GM19455 (cell line): ENCODE measurements at regions not wholly inside any gene's neighbourhood (a gene's known extent, or its start where the extent isn't known, plus 50 kb on each side); places are given as distances from the start of the nearest gene placed in this dataset.
"Not testable (repeated sequence)": the region's sequence is repeated elsewhere in the genome, so short reads cannot be mapped to it uniquely, and the experiment has no call there.

Source experiments
- ATAC-seq: cut with Tn5 transposase; IDR thresholded peaks from one replicate; pipeline ENCODE4 v1.9.1; 2021; ENCODE audit not compliant: unreplicated experiment

GRCh38 chr4:133597251-133597650, 448.2 kb downstream of the PCDH10 start:
- ATAC-seq, result no peak

DNA sequence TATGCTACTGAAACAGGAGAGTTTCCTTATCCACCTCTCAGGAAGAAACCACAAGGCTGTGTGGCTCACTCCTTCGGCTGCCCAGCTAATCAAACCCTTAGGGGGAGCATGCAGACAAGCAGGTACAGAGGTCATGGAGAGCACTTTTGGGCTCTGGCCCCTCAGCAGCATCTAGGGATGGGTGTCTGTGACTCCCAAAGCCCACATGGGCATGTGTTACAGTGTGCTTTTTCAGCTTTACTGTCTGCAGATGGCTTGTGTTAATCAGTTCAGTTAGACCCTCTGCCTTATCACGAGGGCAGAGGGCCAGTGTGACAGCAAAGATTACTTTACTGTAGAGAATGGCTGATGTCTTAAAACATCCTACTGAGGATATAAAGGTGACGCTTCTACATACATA, 447.4 kb downstream of the PCDH10 start:
- ATAC-seq, result no peak

GRCh38 chr4:133594390-133595207, 445.5 kb downstream of the PCDH10 start:
- no peak for ATAC-seq

DNA sequence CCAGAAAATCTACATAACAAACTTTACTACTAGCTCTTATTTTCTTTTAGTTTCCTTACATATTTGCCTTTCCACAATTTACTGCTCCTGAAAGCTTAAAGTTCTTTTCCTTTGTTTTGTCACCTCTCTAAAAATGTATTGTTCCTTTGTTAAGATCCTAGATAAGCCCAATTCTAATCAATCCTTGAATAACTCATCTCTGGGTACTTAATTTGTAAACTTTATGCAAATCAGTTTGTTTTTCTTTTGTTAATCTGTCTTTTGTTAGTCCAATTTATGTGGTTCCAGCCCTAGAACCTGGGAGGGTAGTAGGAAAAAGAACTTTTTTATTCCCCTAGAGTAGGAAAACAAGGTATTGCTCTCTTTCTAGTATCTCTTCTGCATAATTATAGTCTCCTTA, 444.7 kb downstream of the PCDH10 start:
- ATAC-seq, result no peak

GRCh38 chr4:133592591-133592990, 443.5 kb downstream of the PCDH10 start:
- no peak for ATAC-seq

GRCh38 chr4:133592106-133592505, 443.0 kb downstream of the PCDH10 start:
- no peak for ATAC-seq

GRCh38 chr4:133588306-133588705, 439.2 kb downstream of the PCDH10 start:
- no peak for ATAC-seq

GRCh38 chr4:133585323-133585722, 436.2 kb downstream of the PCDH10 start:
- ATAC-seq, result no peak

DNA sequence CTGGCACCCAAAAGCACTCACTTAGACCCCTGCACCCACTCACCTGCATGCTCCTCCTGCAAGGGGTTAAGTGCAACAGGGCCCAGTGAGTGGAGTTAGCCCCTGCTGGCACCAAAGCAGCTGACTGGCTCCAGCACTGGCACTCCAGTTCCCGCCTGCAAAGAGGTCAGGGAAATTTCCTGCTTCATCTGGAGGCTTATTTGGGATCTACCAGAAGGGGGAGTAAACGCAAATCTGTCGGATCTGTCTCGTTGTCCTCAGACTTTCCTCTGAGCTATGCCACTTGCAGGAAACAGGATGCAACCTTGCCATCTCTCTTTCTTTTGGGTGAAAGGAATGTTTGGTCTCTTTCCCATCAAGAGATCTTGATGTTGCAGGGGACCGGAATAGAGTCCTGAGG, 435.6 kb downstream of the PCDH10 start:
- no peak for ATAC-seq

DNA sequence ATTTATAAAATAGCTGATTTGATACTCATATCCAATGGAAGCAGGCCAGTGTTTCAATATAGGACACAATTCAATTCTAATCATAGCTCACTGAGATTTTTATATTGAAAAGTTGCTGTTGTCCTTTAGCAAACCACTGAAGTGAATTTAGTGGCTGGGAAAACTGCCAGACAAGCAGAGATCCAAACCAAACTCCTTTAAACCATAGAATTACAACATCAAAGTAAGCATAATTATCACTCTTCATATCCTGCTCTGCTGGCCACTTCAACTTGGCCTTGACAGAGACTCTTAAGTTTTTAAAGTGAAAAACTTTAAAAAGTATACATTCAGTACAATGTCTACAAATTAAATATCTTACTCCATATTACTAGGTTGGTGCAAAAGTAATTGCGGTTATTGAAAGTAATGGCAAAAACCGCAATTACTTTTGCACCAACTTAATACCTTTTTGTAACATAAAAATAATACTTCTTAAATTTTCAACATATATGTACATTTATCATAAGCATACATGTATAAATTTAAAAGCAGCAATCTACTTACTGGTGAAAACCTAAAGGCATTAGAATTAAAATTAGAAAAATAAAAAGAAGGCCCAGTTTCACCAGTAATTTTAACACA, 433.0 kb downstream of the PCDH10 start:
- no peak for ATAC-seq

GRCh38 chr4:133574248-133574647, 425.2 kb downstream of the PCDH10 start:
- ATAC-seq, result no peak

- no peak for ATAC-seq
Measured at GRCh38 chr4:133565379-133565778, 416.3 kb downstream of the PCDH10 start.

- ATAC-seq, result no peak
Measured at GRCh38 chr4:133559987-133560386, 410.9 kb downstream of the PCDH10 start.

- ATAC-seq, result no peak
Measured at GRCh38 chr4:133555671-133556070, 406.6 kb downstream of the PCDH10 start.

- no peak for ATAC-seq
Measured at GRCh38 chr4:133550436-133550835, 401.3 kb downstream of the PCDH10 start.

- no peak for ATAC-seq
Measured at GRCh38 chr4:133544097-133544496, 395.0 kb downstream of the PCDH10 start.

GRCh38 chr4:133537780-133538281, 388.7 kb downstream of the PCDH10 start:
- ATAC-seq, result no peak

DNA sequence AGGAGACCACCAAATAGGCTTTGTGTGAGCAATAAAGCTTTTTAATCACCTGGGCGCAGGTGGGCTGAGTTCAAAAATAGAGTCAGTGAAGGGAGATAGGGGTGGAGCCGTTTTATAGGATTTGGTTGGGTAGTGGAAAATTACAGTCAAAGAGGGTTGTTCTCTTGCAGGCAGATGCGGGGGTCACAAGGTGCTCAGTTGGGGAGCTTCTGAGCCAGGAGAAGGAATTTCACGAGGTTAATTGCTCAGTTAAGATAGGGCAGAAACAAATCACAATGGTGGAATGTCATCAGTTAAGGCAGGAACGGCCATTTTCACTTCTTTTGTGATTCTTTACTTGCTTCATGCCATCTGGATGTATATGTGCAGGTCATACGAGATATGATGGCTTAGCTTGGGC, 385.1 kb downstream of the PCDH10 start:
- not testable (repeated sequence) for ATAC-seq

DNA sequence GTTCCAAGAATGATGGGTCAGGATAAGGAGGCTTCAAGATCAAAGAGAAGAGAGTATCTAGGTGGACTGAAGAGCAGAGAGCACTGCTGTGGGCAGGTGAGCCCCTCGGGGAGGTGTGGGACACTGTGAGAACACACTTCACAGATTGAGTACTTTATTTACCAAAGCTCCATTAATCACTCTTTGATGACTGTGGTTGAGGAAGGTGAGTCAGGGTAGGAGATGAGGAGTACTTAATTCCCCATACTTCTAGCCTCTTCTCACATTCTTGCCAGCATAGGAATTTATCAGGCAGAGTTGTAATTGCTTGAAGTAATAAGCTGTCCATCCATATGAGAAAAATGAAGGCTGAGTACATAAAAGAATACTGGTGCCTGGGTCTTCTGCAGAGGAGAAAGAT, 375.3 kb downstream of the PCDH10 start:
- no peak for ATAC-seq

GRCh38 chr4:133513901-133514300, 364.8 kb downstream of the PCDH10 start:
- ATAC-seq, result no peak

DNA sequence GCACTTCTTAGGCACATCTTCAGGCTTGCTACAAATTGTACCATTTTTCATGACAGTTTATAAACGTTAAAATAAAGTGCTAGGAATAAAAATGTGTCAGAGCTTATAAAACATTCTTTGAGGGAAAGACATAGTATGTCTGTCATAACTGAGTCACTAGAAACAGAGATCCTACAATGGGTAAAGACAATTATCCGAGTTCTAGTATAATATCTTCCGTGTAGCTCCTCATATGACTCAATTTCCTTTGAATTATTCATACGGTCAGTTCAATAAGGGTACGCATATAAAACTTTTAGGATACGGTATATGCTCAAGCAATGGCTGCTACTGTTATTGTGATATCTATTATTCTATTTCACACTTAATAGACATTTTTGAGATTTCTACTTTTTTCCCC, 349.1 kb downstream of the PCDH10 start:
- no peak for ATAC-seq

DNA sequence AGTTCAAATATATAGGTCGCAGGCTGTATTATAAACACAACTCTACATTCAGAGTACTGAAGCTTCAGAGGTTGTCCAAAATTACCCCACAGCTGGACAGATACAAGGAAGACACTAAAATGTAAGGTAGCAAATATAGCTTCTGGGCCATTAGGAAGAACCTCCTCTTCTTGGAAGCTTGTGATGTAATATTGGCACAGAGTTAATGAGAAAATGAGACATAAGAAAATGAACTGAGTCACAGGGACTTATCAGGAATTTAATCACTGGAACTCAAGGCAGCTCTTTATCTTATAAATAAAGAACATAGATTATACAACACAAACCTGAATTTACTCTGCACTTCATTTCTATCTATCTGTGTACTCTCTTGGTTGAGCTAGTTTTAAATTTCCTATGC, 344.7 kb downstream of the PCDH10 start:
- no peak for ATAC-seq
